Dendritic cell treated with granulocyte-macrophage colony-stimulating factor and Interleukin-4, amounts not matched to agents 40 ng/mL and 50 ng/mL, for 4 days (primary cell): ENCODE measurements at regions not wholly inside any gene's neighbourhood (a gene's known extent, or its start where the extent isn't known, plus 50 kb on each side); places are given as distances from the start of the nearest gene placed in this dataset.

Source experiments
- H3K27ac Mint-ChIP-seq: one replicate; pipeline ENCODE4 v1.8.0; 2022; ENCODE audit warnings: mild to moderate bottlenecking, mixed read lengths
- H3K27me3 Mint-ChIP-seq: one replicate; pipeline ENCODE4 v1.8.0; 2022; ENCODE audit warnings: mild to moderate bottlenecking, mixed read lengths
- H3K36me3 Mint-ChIP-seq: one replicate; pipeline ENCODE4 v1.8.0; 2022; ENCODE audit warnings: low read depth, mixed read lengths
- H3K4me1 Mint-ChIP-seq: one replicate; pipeline ENCODE4 v1.8.0; 2022; ENCODE audit warnings: low read depth, mixed read lengths
- H3K4me3 Mint-ChIP-seq: one replicate; pipeline ENCODE4 v1.8.0; 2022; ENCODE audit warnings: mild to moderate bottlenecking, moderate library complexity, mixed read lengths
- H3K9me3 Mint-ChIP-seq: one replicate; pipeline ENCODE4 v1.8.0; 2022; ENCODE audit warnings: mixed read lengths
- intact Hi-C: fragments of 100-400 bp; cut with micrococcal nuclease; formaldehyde crosslinking; loops from one replicate; pipeline ENCODE4 v1.15.0; 2022

GRCh38 chr9:99557816-99558215 lies 263.9 kb upstream of the NR4A3 start:
- H3K36me3 Mint-ChIP-seq, result no peaks in the 10 kb centered on the region
- H3K4me3 Mint-ChIP-seq, result no peak overlapping the region
- H3K9me3 Mint-ChIP-seq, result peaks cover 20% of the 10 kb centered on the region
- H3K4me1 Mint-ChIP-seq, result no peaks in the 10 kb centered on the region
- no peak overlapping the region for H3K27ac Mint-ChIP-seq
- H3K27me3 Mint-ChIP-seq, result no peaks in the 10 kb centered on the region
- intact Hi-C loops, result no loop called here

GRCh38 chr9:99559776-99560175 lies 261.9 kb upstream of the NR4A3 start:
- Mint-ChIP-seq H3K9me3 (peaks cover 10% of the 10 kb centered on the region), H3K27ac (no peak overlapping the region), H3K4me1 (no peaks in the 10 kb centered on the region), H3K27me3 (peaks cover 2% of the 10 kb centered on the region), H3K36me3 (no peaks in the 10 kb centered on the region), H3K4me3 (no peak overlapping the region)
- intact Hi-C loops, result no loop called here

GRCh38 chr9:99560561-99560960 lies 261.1 kb upstream of the NR4A3 start:
- Mint-ChIP-seq H3K9me3 (peaks cover 10% of the 10 kb centered on the region), H3K36me3 (no peaks in the 10 kb centered on the region), H3K4me1 (no peaks in the 10 kb centered on the region), H3K27me3 (peaks cover 2% of the 10 kb centered on the region), H3K4me3 (no peak overlapping the region), H3K27ac (no peak overlapping the region)
- intact Hi-C loops, result no loop called here

- H3K4me1 Mint-ChIP-seq, result peaks cover 3% of the 10 kb centered on the region
- H3K36me3 Mint-ChIP-seq, result no peaks in the 10 kb centered on the region
- intact Hi-C loops, result no loop called here
- peaks cover 14% of the 10 kb centered on the region for H3K9me3 Mint-ChIP-seq
- H3K27me3 Mint-ChIP-seq, result peaks cover 3% of the 10 kb centered on the region
- H3K4me3 Mint-ChIP-seq, result no peak overlapping the region
- no peak overlapping the region for H3K27ac Mint-ChIP-seq
These were observed 260.2 kb upstream of the NR4A3 start for GRCh38 chr9:99561509-99561917.

GRCh38 chr9:99561961-99562565 lies 259.6 kb upstream of the NR4A3 start:
- H3K4me1 Mint-ChIP-seq, result peaks cover 9% of the 10 kb centered on the region
- H3K27me3 Mint-ChIP-seq, result peaks cover 5% of the 10 kb centered on the region
- H3K27ac Mint-ChIP-seq, result no peak overlapping the region
- no peaks in the 10 kb centered on the region for H3K36me3 Mint-ChIP-seq
- intact Hi-C loops, result no loop called here
- peaks cover 19% of the 10 kb centered on the region for H3K9me3 Mint-ChIP-seq
- H3K4me3 Mint-ChIP-seq, result no peak overlapping the region

- H3K27me3 Mint-ChIP-seq, result peaks cover 5% of the 10 kb centered on the region
- intact Hi-C loops, result no loop called here
- no peak overlapping the region for H3K27ac Mint-ChIP-seq
- H3K4me1 Mint-ChIP-seq, result peaks cover 17% of the 10 kb centered on the region
- H3K4me3 Mint-ChIP-seq, result no peak overlapping the region
- no peaks in the 10 kb centered on the region for H3K36me3 Mint-ChIP-seq
- peaks cover 18% of the 10 kb centered on the region for H3K9me3 Mint-ChIP-seq
These were observed 258.3 kb upstream of the NR4A3 start for GRCh38 chr9:99563364-99563763.

- intact Hi-C loops, result no loop called here
- H3K27me3 Mint-ChIP-seq, result peaks cover 12% of the 10 kb centered on the region
- H3K9me3 Mint-ChIP-seq, result peaks cover 18% of the 10 kb centered on the region
- H3K4me3 Mint-ChIP-seq, result no peak overlapping the region
- H3K27ac Mint-ChIP-seq, result no peak overlapping the region
- no peaks in the 10 kb centered on the region for H3K36me3 Mint-ChIP-seq
- peaks cover 17% of the 10 kb centered on the region for H3K4me1 Mint-ChIP-seq
These were observed 256.5 kb upstream of the NR4A3 start for GRCh38 chr9:99565203-99565602.

- intact Hi-C loops, result no loop called here
These were observed 254.2 kb upstream of the NR4A3 start for GRCh38 chr9:99567436-99567835.

GRCh38 chr9:99569840-99570239 lies 251.8 kb upstream of the NR4A3 start:
- Mint-ChIP-seq H3K27me3 (peaks cover 18% of the 10 kb centered on the region), H3K36me3 (no peaks in the 10 kb centered on the region), H3K4me1 (peaks cover 17% of the 10 kb centered on the region), H3K9me3 (peaks cover 18% of the 10 kb centered on the region), H3K4me3 (no peak overlapping the region), H3K27ac (no peak overlapping the region)
- intact Hi-C loops, result no loop called here

More at GRCh38 chr9:99567436-99567835, 254.2 kb upstream of the NR4A3 start:
- Mint-ChIP-seq H3K27me3 (peaks cover 19% of the 10 kb centered on the region), H3K4me1 (peaks cover 17% of the 10 kb centered on the region), H3K4me3 (no peak overlapping the region), H3K36me3 (no peaks in the 10 kb centered on the region), H3K27ac (no peak overlapping the region), H3K9me3 (peaks cover 18% of the 10 kb centered on the region)

GRCh38 chr9:99572567-99572966 lies 249.1 kb upstream of the NR4A3 start:
- H3K27ac Mint-ChIP-seq, result no peak overlapping the region
- peaks cover 3% of the 10 kb centered on the region for H3K9me3 Mint-ChIP-seq
- no peaks in the 10 kb centered on the region for H3K36me3 Mint-ChIP-seq
- peaks cover 19% of the 10 kb centered on the region for H3K4me1 Mint-ChIP-seq
- H3K27me3 Mint-ChIP-seq, result peaks cover 16% of the 10 kb centered on the region
- intact Hi-C loops, result no loop called here
- H3K4me3 Mint-ChIP-seq, result no peak overlapping the region

- no peak overlapping the region for H3K4me3 Mint-ChIP-seq
- no peak overlapping the region for H3K27ac Mint-ChIP-seq
- intact Hi-C loops, result no loop called here
- no peaks in the 10 kb centered on the region for H3K36me3 Mint-ChIP-seq
- peaks cover 21% of the 10 kb centered on the region for H3K4me1 Mint-ChIP-seq
- H3K9me3 Mint-ChIP-seq, result no peaks in the 10 kb centered on the region
- peaks cover 16% of the 10 kb centered on the region for H3K27me3 Mint-ChIP-seq
These were observed 248.6 kb upstream of the NR4A3 start for GRCh38 chr9:99573085-99573484.

GRCh38 chr9:99573886-99574285 lies 247.8 kb upstream of the NR4A3 start:
- H3K27ac Mint-ChIP-seq, result no peak overlapping the region
- intact Hi-C loops, result no loop called here

GRCh38 chr9:99576002-99576401 lies 245.7 kb upstream of the NR4A3 start:
- H3K4me1 Mint-ChIP-seq, result peaks cover 41% of the 10 kb centered on the region
- H3K27me3 Mint-ChIP-seq, result peaks cover 5% of the 10 kb centered on the region

More at GRCh38 chr9:99573886-99574285, 247.8 kb upstream of the NR4A3 start:
- H3K4me3 Mint-ChIP-seq, result no peak overlapping the region
- peaks cover 21% of the 10 kb centered on the region for H3K4me1 Mint-ChIP-seq
- H3K9me3 Mint-ChIP-seq, result peaks cover 2% of the 10 kb centered on the region
- H3K27me3 Mint-ChIP-seq, result peaks cover 16% of the 10 kb centered on the region
- no peaks in the 10 kb centered on the region for H3K36me3 Mint-ChIP-seq

GRCh38 chr9:99576876-99577275 lies 244.8 kb upstream of the NR4A3 start:
- H3K4me1 Mint-ChIP-seq, result peaks cover 47% of the 10 kb centered on the region
- peaks cover 12% of the 10 kb centered on the region for H3K9me3 Mint-ChIP-seq
- no peak overlapping the region for H3K27ac Mint-ChIP-seq
- intact Hi-C loops, result no loop called here
- peaks cover 4% of the 10 kb centered on the region for H3K27me3 Mint-ChIP-seq
- H3K36me3 Mint-ChIP-seq, result no peaks in the 10 kb centered on the region
- H3K4me3 Mint-ChIP-seq, result no peak overlapping the region

More at GRCh38 chr9:99576002-99576401, 245.7 kb upstream of the NR4A3 start:
- no peak overlapping the region for H3K4me3 Mint-ChIP-seq
- H3K9me3 Mint-ChIP-seq, result peaks cover 12% of the 10 kb centered on the region
- no peaks in the 10 kb centered on the region for H3K36me3 Mint-ChIP-seq
- intact Hi-C loops, result no loop called here
- no peak overlapping the region for H3K27ac Mint-ChIP-seq

- Mint-ChIP-seq H3K9me3 (peaks cover 12% of the 10 kb centered on the region), H3K4me1 (peaks cover 51% of the 10 kb centered on the region), H3K27me3 (peaks cover 2% of the 10 kb centered on the region), H3K4me3 (no peak overlapping the region), H3K27ac (peak overlapping the region; percentile 61), H3K36me3 (no peaks in the 10 kb centered on the region)
- intact Hi-C loops, result no loop called here
These were observed 244.3 kb upstream of the NR4A3 start for GRCh38 chr9:99577351-99577750.
